GM12892 (cell line): ENCODE measurements at regions not wholly inside any gene's neighbourhood (a gene's known extent, or its start where the extent isn't known, plus 50 kb on each side); places are given as distances from the start of the nearest gene placed in this dataset.

Source experiments
- POLR2A ChIP-seq: IDR thresholded peaks from 2 replicates; pipeline ENCODE4 v1.6.1; 2011; ENCODE audit warnings: low read depth, low read length, control low read depth
- POLR2AphosphoS5 ChIP-seq: IDR thresholded peaks from 2 replicates; pipeline ENCODE4 v1.6.1; 2011; ENCODE audit warnings: low read depth, low read length, control low read depth
- TAF1 ChIP-seq: IDR thresholded peaks from 2 replicates; pipeline ENCODE4 v1.6.1; 2011; ENCODE audit warnings: low read depth, mild to moderate bottlenecking, control low read depth, low read length, borderline replicate concordance

DNA sequence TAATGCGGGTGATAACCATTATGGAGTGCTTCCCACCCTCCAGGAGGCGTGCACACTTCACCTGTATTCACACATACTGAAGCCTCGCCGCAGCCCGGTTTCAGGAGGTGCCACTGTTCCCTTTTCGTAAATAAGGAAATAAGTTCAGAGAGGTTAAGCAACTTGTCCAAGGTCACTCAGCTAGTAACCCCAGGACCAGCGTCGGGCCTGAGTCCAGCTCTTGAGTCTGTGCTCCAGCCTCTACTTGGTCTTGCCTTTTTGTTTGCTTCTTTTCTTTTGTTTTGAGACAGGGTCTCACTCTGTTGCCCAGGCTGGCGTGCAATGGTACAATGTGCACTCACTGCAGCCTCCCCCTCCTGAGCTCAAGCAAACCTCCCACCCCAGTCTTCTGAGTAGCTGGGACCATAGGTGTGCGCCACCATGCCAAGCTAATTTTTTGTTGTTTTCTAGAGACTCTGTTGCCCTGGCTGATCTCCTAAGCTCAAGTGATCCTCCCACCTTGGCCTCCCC, 63.5 kb upstream of the CIBAR2 start:
- TF ChIP-seq POLR2A (no peak), TAF1 (no peak), POLR2AphosphoS5 (no peak)
